ENCODE measurements at regions not wholly inside any gene's neighbourhood (a gene's known extent, or its start where the extent isn't known, plus 50 kb on each side); places are given as distances from the start of the nearest gene placed in this dataset.
"Not testable (repeated sequence)": the region's sequence is repeated elsewhere in the genome, so short reads cannot be mapped to it uniquely, and the experiment has no call there.

- no peak for ATAC-seq
- Mint-ChIP-seq H3K9me3 (no peaks in the 10 kb centered on the region), H3K27ac (no peak overlapping the region), H3K36me3 (no peaks in the 10 kb centered on the region)
- DNase-seq (ENCODE audit: low spot score in 2 of 2): no peak
Measured at GRCh38 chr5:112554101-112554977, 135.3 kb upstream of the EPB41L4A start.

DNA sequence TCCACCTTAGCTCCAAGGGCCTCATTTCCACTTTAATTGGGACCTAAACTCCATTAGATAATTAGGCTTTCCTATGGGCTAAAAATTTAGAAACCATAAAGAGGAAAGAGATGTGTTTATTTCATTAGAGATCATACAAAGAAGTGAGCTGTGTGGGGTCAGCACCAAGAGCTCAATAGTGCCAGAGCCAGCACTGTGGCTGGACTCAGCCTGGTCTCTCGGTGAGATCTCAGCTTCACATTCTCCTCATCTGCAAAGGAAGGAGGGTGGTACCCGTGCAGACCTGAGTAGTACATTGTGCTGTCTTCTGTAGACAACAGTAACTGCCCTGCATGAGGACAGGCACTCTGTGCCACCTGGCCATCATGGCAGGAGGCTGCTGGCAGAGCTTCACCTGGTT is 136.1 kb upstream of the EPB41L4A start:
- Mint-ChIP-seq H3K36me3 (no peaks in the 10 kb centered on the region), H3K9me3 (no peaks in the 10 kb centered on the region), H3K27ac (peak overlapping the region in 1 of 2 donors; percentile 74)
- no peak for DNase-seq (ENCODE audit: low spot score in 2 of 2)
- ATAC-seq: no peak

DNA sequence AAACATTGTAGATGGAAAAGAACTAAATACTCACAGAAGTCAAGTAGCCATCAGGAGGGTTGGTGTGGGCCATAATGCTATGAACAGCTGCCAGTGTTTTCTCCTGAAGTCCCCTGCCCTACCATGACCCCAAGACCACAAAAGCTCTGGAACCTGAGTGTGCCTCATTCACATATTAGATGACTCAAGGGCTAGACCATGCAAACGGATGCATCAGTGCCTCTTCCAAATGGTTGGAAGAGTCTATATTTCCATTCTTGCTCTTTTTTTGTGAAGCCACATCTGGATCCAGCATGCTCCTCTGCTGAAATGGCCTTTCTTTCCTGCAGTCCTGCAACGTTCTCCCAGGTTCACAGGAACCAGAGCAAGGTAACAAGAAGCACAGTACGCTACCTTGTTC is 136.6 kb upstream of the EPB41L4A start:
- Mint-ChIP-seq H3K36me3 (no peaks in the 10 kb centered on the region), H3K9me3 (no peaks in the 10 kb centered on the region), H3K27ac (no peak overlapping the region)
- DNase-seq (ENCODE audit: low spot score in 2 of 2) (no peak), ATAC-seq (no peak)

GRCh38 chr5:112559501-112559900 is 140.4 kb upstream of the EPB41L4A start:
- H3K27ac Mint-ChIP-seq; DNase-seq (ENCODE audit: low spot score in 2 of 2); ATAC-seq: not testable (repeated sequence)
- Mint-ChIP-seq H3K36me3 (peaks cover 9 to 19% of the 10 kb centered on the region in 2 donors), H3K9me3 (peaks cover 11 to 16% of the 10 kb centered on the region in 2 donors)

DNA sequence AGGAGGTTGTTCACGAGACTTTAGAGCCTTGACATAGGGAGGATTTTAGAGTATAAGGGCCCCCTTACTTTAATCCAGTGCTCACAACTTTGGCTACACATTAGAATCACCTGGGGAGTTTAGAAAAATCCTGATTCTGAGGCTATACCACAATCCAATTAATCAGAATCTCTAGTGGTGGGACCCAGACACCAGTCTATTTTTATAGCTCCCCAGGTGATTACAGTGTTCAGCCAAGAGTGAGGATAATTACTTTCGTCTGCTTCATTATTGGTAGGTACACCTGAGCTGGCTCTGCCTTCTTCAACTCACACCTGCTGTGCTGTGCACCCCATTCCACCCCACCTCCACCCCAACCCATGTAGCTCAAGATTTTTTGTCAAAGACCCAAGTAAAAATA is 141.3 kb upstream of the EPB41L4A start:
- Mint-ChIP-seq H3K27ac (no peak overlapping the region), H3K9me3 (peaks cover 15 to 18% of the 10 kb centered on the region in 2 donors), H3K36me3 (peaks cover 9 to 19% of the 10 kb centered on the region in 2 donors)
- DNase-seq (ENCODE audit: low spot score in 2 of 2) (no peak), ATAC-seq (no peak)

GRCh38 chr5:112563169-112563826 is 144.2 kb upstream of the EPB41L4A start:
- peaks cover 9 to 19% of the 10 kb centered on the region in 2 donors for H3K36me3 Mint-ChIP-seq
- no peak for ATAC-seq
- peaks cover 15 to 18% of the 10 kb centered on the region in 2 donors for H3K9me3 Mint-ChIP-seq

DNA sequence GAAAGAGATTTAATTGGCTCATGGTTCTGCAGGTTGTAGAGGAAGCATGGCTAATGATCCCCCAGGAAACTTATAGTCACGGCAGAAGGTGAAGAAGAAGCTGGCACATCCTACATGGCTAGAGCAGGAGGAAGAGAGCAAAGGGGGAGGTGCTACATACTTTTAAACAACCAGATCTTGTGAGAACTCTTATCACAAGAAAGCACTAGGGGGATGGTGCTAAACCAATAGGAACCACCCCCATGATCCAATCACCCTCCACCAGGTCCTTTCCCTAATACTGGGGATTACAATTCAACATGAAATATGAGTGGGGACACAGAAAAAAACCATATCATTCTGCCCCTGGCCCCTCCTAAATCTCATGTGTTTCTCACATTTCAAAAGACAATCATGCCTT is 147.2 kb upstream of the EPB41L4A start:
- Mint-ChIP-seq H3K9me3 (peaks cover 15 to 18% of the 10 kb centered on the region in 2 donors), H3K27ac (no peak overlapping the region), H3K36me3 (peaks cover 9 to 19% of the 10 kb centered on the region in 2 donors)
- DNase-seq (ENCODE audit: low spot score in 2 of 2) (no peak), ATAC-seq (no peak)

More at GRCh38 chr5:112563169-112563826, 144.2 kb upstream of the EPB41L4A start:
- DNase-seq (ENCODE audit: low spot score in 2 of 2): no peak
- H3K27ac Mint-ChIP-seq: no peak overlapping the region

DNA sequence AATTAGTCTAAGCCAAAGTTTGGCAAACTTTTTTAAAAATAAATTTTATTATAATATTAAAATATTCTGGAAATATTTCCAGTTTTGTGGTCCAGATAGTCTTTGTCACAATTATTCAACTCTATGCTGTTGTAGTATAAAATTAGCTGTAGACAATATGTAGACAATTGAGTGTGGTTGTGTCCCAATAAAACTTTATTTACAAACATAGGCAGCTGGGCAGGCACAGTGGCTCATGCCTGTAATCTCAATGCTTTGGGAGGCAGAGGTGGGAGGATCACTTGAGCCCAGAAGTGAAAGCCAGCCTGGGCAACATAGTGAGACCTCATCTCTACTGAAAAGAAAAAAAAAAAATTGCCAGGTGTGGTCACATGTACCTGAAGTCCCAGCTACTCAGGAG is 150.5 kb upstream of the EPB41L4A start:
- peaks cover 1 to 3% of the 10 kb centered on the region in 2 donors for H3K9me3 Mint-ChIP-seq
- ATAC-seq (no peak), DNase-seq (ENCODE audit: low spot score in 2 of 2) (no peak)
- no peaks in the 10 kb centered on the region for H3K36me3 Mint-ChIP-seq
- no peak overlapping the region for H3K27ac Mint-ChIP-seq

- no peak overlapping the region for H3K27ac Mint-ChIP-seq
- no peaks in the 10 kb centered on the region for H3K36me3 Mint-ChIP-seq
- ATAC-seq: no peak
- H3K9me3 Mint-ChIP-seq: no peaks in the 10 kb centered on the region
- DNase-seq (ENCODE audit: low spot score in 2 of 2): no peak
Measured at GRCh38 chr5:112570708-112571444, 151.8 kb upstream of the EPB41L4A start.

DNA sequence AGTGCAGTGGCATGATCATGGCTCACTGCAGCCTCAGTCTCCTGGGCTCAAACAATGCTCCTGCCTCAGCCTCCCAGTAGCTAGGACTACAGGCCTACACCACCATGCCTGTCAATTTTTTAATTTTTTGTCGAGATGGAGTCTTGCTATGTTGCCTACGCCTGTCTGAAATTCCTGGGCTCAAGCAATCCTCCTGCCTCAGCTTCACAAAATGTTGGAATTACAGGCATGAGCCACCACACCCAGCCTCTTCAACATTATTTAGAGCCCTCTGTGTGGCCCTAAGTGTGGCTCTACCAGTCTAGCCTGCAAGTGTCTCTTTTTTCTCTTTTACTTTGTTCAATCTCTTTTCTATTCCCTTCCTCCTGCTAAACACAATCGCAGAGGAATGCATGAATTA is 154.4 kb upstream of the EPB41L4A start:
- H3K36me3 Mint-ChIP-seq: no peaks in the 10 kb centered on the region
- DNase-seq (ENCODE audit: low spot score in 2 of 2) (no peak), ATAC-seq (no peak)
- no peak overlapping the region for H3K27ac Mint-ChIP-seq
- H3K9me3 Mint-ChIP-seq: no peaks in the 10 kb centered on the region

DNA sequence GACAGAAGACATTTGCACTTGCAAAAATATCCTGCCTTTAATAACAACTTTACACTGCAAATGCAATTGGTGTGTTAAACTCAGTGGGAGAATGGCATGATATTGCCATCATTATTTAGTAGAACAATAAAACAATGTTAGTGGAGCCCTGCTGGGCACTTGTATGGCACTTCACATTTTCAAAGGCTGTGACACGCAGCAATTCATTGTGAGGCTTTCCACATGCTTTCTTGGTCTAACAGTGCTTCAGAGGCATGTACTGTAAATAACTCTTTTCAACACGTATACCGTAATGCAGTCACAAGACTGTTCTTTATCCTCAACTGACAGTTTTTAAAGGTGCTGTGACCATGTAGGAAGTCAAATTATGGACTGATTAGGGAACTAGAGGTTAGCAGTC is 155.5 kb upstream of the EPB41L4A start:
- ATAC-seq (no peak), DNase-seq (ENCODE audit: low spot score in 2 of 2) (no peak)
- H3K36me3 Mint-ChIP-seq: no peaks in the 10 kb centered on the region
- H3K27ac Mint-ChIP-seq: no peak overlapping the region
- H3K9me3 Mint-ChIP-seq: no peaks in the 10 kb centered on the region

DNA sequence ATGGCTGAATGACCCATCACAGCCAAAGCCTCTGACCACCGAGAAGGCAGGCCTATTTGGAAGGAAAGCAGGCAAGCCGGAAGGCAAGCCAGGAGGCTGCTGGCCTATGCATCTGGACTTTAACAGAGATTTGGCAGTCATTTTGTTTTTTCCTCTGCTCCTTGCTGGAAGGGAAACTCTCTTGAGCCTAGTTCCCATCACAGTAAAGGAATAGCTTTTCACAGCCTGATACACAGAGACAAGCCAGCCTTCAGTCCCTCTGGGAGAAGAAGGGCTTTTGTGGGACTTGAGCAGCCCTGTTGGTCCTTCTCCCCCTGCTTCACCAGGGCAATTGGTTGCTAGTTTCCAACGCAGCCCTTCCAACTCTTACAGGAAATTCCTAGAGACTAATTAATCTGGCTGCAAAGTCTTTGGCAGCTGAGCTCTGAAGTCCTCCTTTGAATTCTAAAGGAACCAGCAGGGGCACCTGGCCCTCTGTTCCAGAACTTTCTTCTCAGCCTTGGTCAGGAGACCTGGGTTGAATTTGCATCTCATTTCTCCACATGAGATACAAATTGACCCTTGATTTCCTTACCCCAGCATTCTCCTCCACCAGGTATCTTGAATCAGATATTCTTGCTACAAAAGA is 157.3 kb upstream of the EPB41L4A start:
- Mint-ChIP-seq H3K9me3 (no peaks in the 10 kb centered on the region), H3K36me3 (no peaks in the 10 kb centered on the region), H3K27ac (no peak overlapping the region)
- ATAC-seq (no peak), DNase-seq (ENCODE audit: low spot score in 2 of 2) (no peak)

DNA sequence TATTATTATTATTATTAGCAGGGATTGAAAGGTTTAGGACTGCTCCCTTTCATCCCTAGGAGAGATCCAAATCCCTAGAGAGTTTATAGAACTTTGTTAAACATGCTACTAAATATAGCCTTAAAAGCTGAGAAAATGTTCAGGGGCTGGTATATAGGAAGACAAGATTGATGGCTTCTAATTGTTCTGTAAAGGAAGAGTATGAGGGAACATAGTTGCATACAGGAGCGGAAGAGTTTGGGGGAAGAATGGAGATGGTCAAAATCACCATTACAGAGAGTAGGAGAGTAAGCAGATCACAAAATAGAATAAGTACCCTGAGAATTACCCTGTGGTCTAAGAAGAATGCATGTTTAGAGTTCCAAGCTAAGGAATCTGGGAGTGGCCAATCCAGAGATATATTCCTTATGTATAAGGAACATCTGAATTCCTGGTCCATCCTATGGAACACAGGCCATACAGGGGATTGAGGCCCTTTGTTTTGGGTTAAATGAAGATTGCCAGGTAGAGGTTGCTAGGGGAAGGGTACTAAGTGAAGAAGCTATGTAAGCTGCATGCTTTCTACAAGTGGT is 158.0 kb upstream of the APC start:
- DNase-seq (ENCODE audit: low spot score in 2 of 2): no peak
- H3K9me3 Mint-ChIP-seq: no peaks in the 10 kb centered on the region
- no peak overlapping the region for H3K27ac Mint-ChIP-seq
- no peaks in the 10 kb centered on the region for H3K36me3 Mint-ChIP-seq
- ATAC-seq: no peak

- H3K9me3 Mint-ChIP-seq: no peaks in the 10 kb centered on the region
- no peak overlapping the region for H3K27ac Mint-ChIP-seq
- no peaks in the 10 kb centered on the region for H3K36me3 Mint-ChIP-seq
- DNase-seq (ENCODE audit: low spot score in 2 of 2) (no peak), ATAC-seq (no peak)
Measured at GRCh38 chr5:112581811-112582320, 155.8 kb upstream of the APC start.

DNA sequence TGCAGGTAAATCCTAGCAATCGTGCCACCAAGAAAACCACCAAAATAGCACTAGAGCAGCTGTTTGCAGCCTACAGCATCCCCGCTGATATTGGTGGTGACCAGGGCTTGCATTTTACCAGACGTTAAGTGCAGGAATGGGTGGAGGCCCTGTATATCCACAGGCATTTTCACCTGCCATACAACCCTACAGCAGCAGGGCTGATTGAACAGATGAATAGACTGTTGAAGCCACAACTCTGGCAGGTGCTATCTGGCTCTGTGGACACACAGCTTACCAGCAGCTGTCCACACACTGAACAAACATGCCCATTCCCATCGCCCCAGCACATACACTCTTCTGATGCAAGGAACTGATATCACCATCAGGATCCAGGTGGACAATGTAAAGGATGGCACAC is 154.5 kb upstream of the APC start:
- Mint-ChIP-seq H3K36me3 (no peaks in the 10 kb centered on the region), H3K27ac (no peak overlapping the region), H3K9me3 (no peaks in the 10 kb centered on the region)
- DNase-seq (ENCODE audit: low spot score in 2 of 2): no peak
- no peak for ATAC-seq

DNA sequence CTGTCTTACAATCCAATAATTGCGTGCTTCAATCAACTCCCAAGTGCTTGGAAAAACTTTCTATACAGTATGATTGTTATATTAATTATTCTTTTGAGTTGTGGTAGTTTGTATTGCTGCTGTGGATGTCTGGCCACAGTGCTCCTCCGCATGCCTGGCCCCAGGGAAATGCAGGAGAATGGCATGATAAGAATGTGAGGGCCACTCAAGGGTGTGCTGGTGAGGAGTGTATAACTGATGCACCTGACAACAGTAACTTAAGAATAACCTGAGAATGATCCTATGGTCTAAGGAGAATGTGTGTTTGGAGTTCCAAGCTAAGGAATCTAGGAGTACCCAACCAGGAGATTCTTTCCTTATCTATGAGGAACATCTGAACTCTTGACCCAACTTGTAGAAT is 152.9 kb upstream of the APC start:
- Mint-ChIP-seq H3K9me3 (no peaks in the 10 kb centered on the region), H3K36me3 (no peaks in the 10 kb centered on the region), H3K27ac (no peak overlapping the region)
- DNase-seq (ENCODE audit: low spot score in 2 of 2): no peak
- no peak for ATAC-seq
